Tibial nerve (tissue), 4 donors: ENCODE measurements at regions not wholly inside any gene's neighbourhood (a gene's known extent, or its start where the extent isn't known, plus 50 kb on each side); places are given as distances from the start of the nearest gene placed in this dataset.

Source experiments
- CTCF ChIP-seq, 5 experiments: fragments of 200-600 bp in 3 of 5; fragments of 450-650 bp in 2 of 5; sonication (generic) in 3 of 5; IDR thresholded peaks; one replicate each; pipeline ENCODE4 v1.5.1; 2016 to 2019; ENCODE audit warnings: antibody characterized with exemption in 5 of 5, mild to moderate bottlenecking in 3 of 5, moderate library complexity in 2 of 5
- EP300 ChIP-seq, 2 donors: sonication (generic); formaldehyde crosslinking; IDR thresholded peaks; one replicate each; pipeline ENCODE4 v1.6.1; 2017; ENCODE audit warnings: antibody characterized with exemption in 2 of 2, mild to moderate bottlenecking in 1 of 2
- POLR2A ChIP-seq, 2 donors: fragments of 450-650 bp; IDR thresholded peaks; one replicate each; pipeline ENCODE4 v1.6.1; 2017; ENCODE audit warnings: antibody characterized with exemption in 2 of 2, mild to moderate bottlenecking in 2 of 2, moderate library complexity in 2 of 2

GRCh38 chr12:68429696-68430095 lies 97.5 kb upstream of the MDM1 start:
- TF ChIP-seq CTCF (IDR thresholded peaks at IDR 0.05) (no peak), EP300 (IDR thresholded peaks at IDR 0.05) (no peak), POLR2A (IDR thresholded peaks at IDR 0.05) (no peak)
